Neural cell (in vitro differentiated cells): ENCODE measurements at regions not wholly inside any gene's neighbourhood (a gene's known extent, or its start where the extent isn't known, plus 50 kb on each side); places are given as distances from the start of the nearest gene placed in this dataset.

ENCODE experiments used
- H2AFZ ChIP-seq: fragments of 200-600, 300-800 bp; sonication (generic), shearing (Covaris generic); 2 replicates; pipeline ENCODE4 v1.6.0; 2014; ENCODE audit warnings: low read depth, mild to moderate bottlenecking, antibody characterized with exemption, low read length, moderate library complexity
- H3F3A ChIP-seq: fragments of 200-600 bp; shearing (Covaris generic); 2 replicates; pipeline ENCODE4 v1.6.1; 2016; ENCODE audit warnings: mild to moderate bottlenecking, moderate library complexity, mixed read lengths, antibody characterized with exemption, low read length; ENCODE audit not compliant: insufficient read depth, poor library complexity, severe bottlenecking
- H3K27ac ChIP-seq: fragments of 200-600, 300-800 bp; sonication (generic), shearing (Covaris generic); 2 replicates; pipeline ENCODE4 v1.5.1; 2014; ENCODE audit warnings: mild to moderate bottlenecking, low read length, moderate library complexity
- H3K27me3 ChIP-seq: fragments of 300-800, 200-600 bp; sonication (generic), shearing (Covaris generic); 2 replicates; pipeline ENCODE4 v1.6.0; 2014; ENCODE audit warnings: mild to moderate bottlenecking, low read depth, low read length, moderate library complexity; ENCODE audit not compliant: insufficient read depth
- H3K36me3 ChIP-seq: fragments of 300-800, 200-600 bp; sonication (generic), shearing (Covaris generic); 2 replicates; pipeline ENCODE4 v1.5.1; 2014; ENCODE audit warnings: mild to moderate bottlenecking, antibody characterized with exemption, low read length, moderate library complexity; ENCODE audit not compliant: insufficient read depth
- H3K4me2 ChIP-seq: fragments of 300-800, 200-600 bp; sonication (generic), shearing (Covaris generic); 2 replicates; pipeline ENCODE4 v1.6.0; 2014; ENCODE audit warnings: mild to moderate bottlenecking, low read length
- H3K4me3 ChIP-seq: fragments of 300-800, 200-600 bp; sonication (generic), shearing (Covaris generic); 2 replicates; pipeline ENCODE4 v1.5.1; 2014; ENCODE audit warnings: mild to moderate bottlenecking, low read length, moderate library complexity
- H3K79me2 ChIP-seq: fragments of 200-600 bp; shearing (Covaris generic); replicated peaks from 2 replicates; pipeline ENCODE4 v1.6.0; 2014; ENCODE audit warnings: mild to moderate bottlenecking, low read length, moderate library complexity; ENCODE audit not compliant: insufficient read depth
- H3K9ac ChIP-seq: fragments of 300-800, 200-600 bp; sonication (generic), shearing (Covaris generic); 2 replicates; pipeline ENCODE4 v1.6.1; 2016; ENCODE audit warnings: mild to moderate bottlenecking, low read length, mixed read lengths
- H3K9me2 ChIP-seq: fragments of 200-600 bp; shearing (Covaris generic); 2 replicates; pipeline ENCODE4 v1.6.1; 2016; ENCODE audit warnings: mild to moderate bottlenecking, low read length, mixed read lengths; ENCODE audit not compliant: insufficient read depth
- H3K9me3 ChIP-seq: fragments of 200-600, 300-800 bp; sonication (generic), shearing (Covaris generic); 2 replicates; pipeline ENCODE4 v1.6.1; 2016; ENCODE audit warnings: mild to moderate bottlenecking, mixed run types, low read length, moderate library complexity, mixed read lengths
- H4K20me1 ChIP-seq: fragments of 200-600 bp; shearing (Covaris generic); 2 replicates; pipeline ENCODE4 v1.6.1; 2016; ENCODE audit warnings: mild to moderate bottlenecking, mixed run types; ENCODE audit not compliant: insufficient read depth
- CTCF ChIP-seq: fragments of 450-650 bp; IDR thresholded peaks from 2 replicates; pipeline ENCODE4 v1.5.1; 2014; ENCODE audit warnings: antibody characterized with exemption, mild to moderate bottlenecking, moderate library complexity; ENCODE audit not compliant: poor library complexity, severe bottlenecking
- EP300 ChIP-seq: fragments of 450-650 bp; conservative IDR thresholded peaks from 2 replicates; pipeline ENCODE4 v1.6.1; 2014; ENCODE audit warnings: antibody characterized with exemption, mild to moderate bottlenecking, moderate library complexity; ENCODE audit not compliant: poor library complexity, severe bottlenecking
- EZH2 ChIP-seq: fragments of 200-600, 300-800 bp; shearing (Covaris generic), sonication (generic); IDR thresholded peaks from 2 replicates; pipeline ENCODE4 v1.6.1; 2014; ENCODE audit warnings: antibody characterized with exemption, low read length, borderline replicate concordance, mild to moderate bottlenecking; ENCODE audit not compliant: insufficient read depth, poor library complexity, severe bottlenecking
- MXI1 ChIP-seq: fragments of 450-650 bp; conservative IDR thresholded peaks from 2 replicates; pipeline ENCODE4 v1.6.1; 2014; ENCODE audit warnings: antibody characterized with exemption, mild to moderate bottlenecking; ENCODE audit not compliant: poor library complexity, severe bottlenecking
- POLR2AphosphoS5 ChIP-seq: IDR thresholded peaks from 2 replicates; pipeline ENCODE4 v1.6.1; 2012
- RAD21 ChIP-seq: fragments of 450-650 bp; conservative IDR thresholded peaks from 2 replicates; pipeline ENCODE4 v1.6.1; 2014; ENCODE audit warnings: antibody characterized with exemption, mild to moderate bottlenecking, moderate library complexity
- REST ChIP-seq: IDR thresholded peaks from 2 replicates; pipeline ENCODE4 v1.6.1; 2012; ENCODE audit warnings: borderline replicate concordance
- SMC3 ChIP-seq: fragments of 450-650 bp; conservative IDR thresholded peaks from 2 replicates; pipeline ENCODE4 v1.6.1; 2014; ENCODE audit warnings: antibody characterized with exemption, mild to moderate bottlenecking, moderate library complexity; ENCODE audit not compliant: poor library complexity
- TAF1 ChIP-seq: IDR thresholded peaks from 2 replicates; pipeline ENCODE4 v1.6.1; 2012; ENCODE audit warnings: low read depth

GRCh38 chr10:118430190-118430589, 88.1 kb upstream of the FAM204A start:
- Histone ChIP-seq H3K79me2 (no peaks in the 10 kb centered on the region), H3K27ac (no peak overlapping the region), H4K20me1 (no peaks in the 10 kb centered on the region), H3K36me3 (no peaks in the 10 kb centered on the region), H3K9me3 (no peaks in the 10 kb centered on the region), H3K4me2 (no peak overlapping the region), H3F3A (no peaks in the 10 kb centered on the region), H3K27me3 (no peaks in the 10 kb centered on the region), H3K9ac (no peak overlapping the region), H3K9me2 (no peaks in the 10 kb centered on the region), H2AFZ (no peak overlapping the region), H3K4me3 (no peak overlapping the region)
- TF ChIP-seq TAF1 (no peak), EP300 (no peak), REST (no peak), MXI1 (no peak), POLR2AphosphoS5 (no peak), SMC3 (no peak), CTCF (no peak), EZH2 (no peak), RAD21 (no peak)

GRCh38 chr10:118423800-118424442, 81.8 kb upstream of the FAM204A start:
- H2AFZ ChIP-seq: no peak overlapping the region
- H3K27ac ChIP-seq: peak overlapping the region; percentile 26
- TF ChIP-seq SMC3: peak; percentile 93
- TF ChIP-seq POLR2AphosphoS5: no peak
- peak; percentile 87 for TF ChIP-seq CTCF
- peak; percentile 91 for TF ChIP-seq RAD21
- no peaks in the 10 kb centered on the region for H3K36me3 ChIP-seq
- H3K9me2 ChIP-seq: no peaks in the 10 kb centered on the region
- H3K9me3 ChIP-seq: no peaks in the 10 kb centered on the region
- H3K79me2 ChIP-seq: no peaks in the 10 kb centered on the region
- no peaks in the 10 kb centered on the region for H3F3A ChIP-seq
- H3K4me2 ChIP-seq: no peak overlapping the region
- H3K4me3 ChIP-seq: no peak overlapping the region
- H3K9ac ChIP-seq: no peak overlapping the region
- H3K27me3 ChIP-seq: no peaks in the 10 kb centered on the region
- no peaks in the 10 kb centered on the region for H4K20me1 ChIP-seq
